Breast epithelium (tissue), 3 donors: ENCODE measurements at regions not wholly inside any gene's neighbourhood (a gene's known extent, or its start where the extent isn't known, plus 50 kb on each side); places are given as distances from the start of the nearest gene placed in this dataset.

Experiments used
- POLR2A ChIP-seq: fragments of 450-650 bp; IDR thresholded peaks from one replicate; pipeline ENCODE4 v1.6.1; 2016; ENCODE audit warnings: antibody characterized with exemption, mild to moderate bottlenecking, moderate library complexity
- POLR2AphosphoS5 ChIP-seq, 3 donors: sonication (generic); formaldehyde crosslinking; IDR thresholded peaks; one replicate each; pipeline ENCODE4 v1.6.1; 2017; ENCODE audit warnings: antibody characterized with exemption in 3 of 3
- TF ChIP-seq, protein P1 (sequence below), 3 donors: fragments of 450-650 bp; IDR thresholded peaks; one replicate each; pipeline ENCODE4 v1.5.1; 2016 to 2017; ENCODE audit warnings: antibody characterized with exemption in 3 of 3, mild to moderate bottlenecking in 3 of 3, moderate library complexity in 3 of 3

GRCh38 chr3:72176537-72177041, 391.6 kb upstream of the PROK2 start:
- TF ChIP-seq, protein P1, sequence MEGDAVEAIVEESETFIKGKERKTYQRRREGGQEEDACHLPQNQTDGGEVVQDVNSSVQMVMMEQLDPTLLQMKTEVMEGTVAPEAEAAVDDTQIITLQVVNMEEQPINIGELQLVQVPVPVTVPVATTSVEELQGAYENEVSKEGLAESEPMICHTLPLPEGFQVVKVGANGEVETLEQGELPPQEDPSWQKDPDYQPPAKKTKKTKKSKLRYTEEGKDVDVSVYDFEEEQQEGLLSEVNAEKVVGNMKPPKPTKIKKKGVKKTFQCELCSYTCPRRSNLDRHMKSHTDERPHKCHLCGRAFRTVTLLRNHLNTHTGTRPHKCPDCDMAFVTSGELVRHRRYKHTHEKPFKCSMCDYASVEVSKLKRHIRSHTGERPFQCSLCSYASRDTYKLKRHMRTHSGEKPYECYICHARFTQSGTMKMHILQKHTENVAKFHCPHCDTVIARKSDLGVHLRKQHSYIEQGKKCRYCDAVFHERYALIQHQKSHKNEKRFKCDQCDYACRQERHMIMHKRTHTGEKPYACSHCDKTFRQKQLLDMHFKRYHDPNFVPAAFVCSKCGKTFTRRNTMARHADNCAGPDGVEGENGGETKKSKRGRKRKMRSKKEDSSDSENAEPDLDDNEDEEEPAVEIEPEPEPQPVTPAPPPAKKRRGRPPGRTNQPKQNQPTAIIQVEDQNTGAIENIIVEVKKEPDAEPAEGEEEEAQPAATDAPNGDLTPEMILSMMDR (IDR thresholded peaks at IDR 0.05), result no peak
- no peak for TF ChIP-seq POLR2AphosphoS5 (IDR thresholded peaks at IDR 0.05)
- no peak for TF ChIP-seq POLR2A
